ENCODE measurements at regions not wholly inside any gene's neighbourhood (a gene's known extent, or its start where the extent isn't known, plus 50 kb on each side); places are given as distances from the start of the nearest gene placed in this dataset.

DNA sequence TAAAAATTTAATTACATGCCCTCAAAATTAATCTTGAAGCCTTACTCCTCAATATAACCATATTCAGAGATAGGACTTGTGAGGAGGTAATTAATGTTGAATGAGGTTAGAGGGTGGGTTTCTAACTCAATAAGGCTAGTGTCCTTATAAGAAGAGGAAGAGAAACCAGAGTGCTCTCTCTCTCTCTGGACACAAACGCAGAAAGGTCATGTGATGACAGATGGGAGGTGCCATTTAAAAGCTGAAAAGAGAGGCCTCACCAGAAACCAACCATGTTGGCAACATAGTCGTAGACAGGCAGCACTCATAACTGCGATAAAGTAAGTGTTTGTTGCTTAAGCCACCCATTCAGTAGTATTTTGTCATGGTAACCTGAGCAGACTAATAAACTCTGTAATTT lies 378.5 kb upstream of the LMO3 start:
- TF ChIP-seq ZNF70 (CRISPR knock-in tag; IDR thresholded peaks at IDR 0.05): no peak
- TF ChIP-seq ZFP3 (CRISPR knock-in tag; IDR thresholded peaks at IDR 0.05): no peak
- TF ChIP-seq CSRNP3 (CRISPR knock-in tag; IDR thresholded peaks at IDR 0.05): no peak
- TF ChIP-seq TSHZ2 (CRISPR knock-in tag; IDR thresholded peaks at IDR 0.05): no peak
- no peak for TF ChIP-seq ZNF565 (CRISPR knock-in tag; conservative IDR thresholded peaks at IDR 0.05; ENCODE audit: low read depth)
- TF ChIP-seq ISL1 (CRISPR knock-in tag; IDR thresholded peaks at IDR 0.05): no peak

Data from SK-N-SH treated with all-trans-retinoic acid at 6 μM for 48 hours (cell line).